ENCODE measurements at regions not wholly inside any gene's neighbourhood (a gene's known extent, or its start where the extent isn't known, plus 50 kb on each side); places are given as distances from the start of the nearest gene placed in this dataset.
A peak's percentile ranks its signal among the peaks of the same experiment; 100 is the strongest.

GRCh38 chr3:124256599-124256998, 264.7 kb upstream of the ROPN1 start:
- WGBS, result 86% methylated on average over 4 of the region's 4 CpGs
- no peaks in the 10 kb centered on the region for H3K9me3 ChIP-seq (ENCODE audit: control insufficient read depth in 4 of 4, low read length in 3 of 4)
- H3K9ac ChIP-seq (ENCODE audit: low read depth in 1 of 2, low read length in 2 of 2), result no peak overlapping the region
- no peak overlapping the region for H3K4me3 ChIP-seq (ENCODE audit: low read depth in 1 of 3, low read length in 3 of 3)
- DNase-seq (ENCODE audit: low spot score), result no peak
- no peaks in the 10 kb centered on the region for H3K36me3 ChIP-seq (ENCODE audit: control insufficient read depth in 4 of 4, insufficient read depth in 3 of 4, low read depth in 1 of 4, low read length in 3 of 4)
- TF ChIP-seq RAD21 (IDR thresholded peaks at IDR 0.05) (no peak), SP1 (IDR thresholded peaks at IDR 0.05) (no peak), REST (IDR thresholded peaks at IDR 0.05) (no peak), ZBTB33 (IDR thresholded peaks at IDR 0.05) (no peak), YY1 (IDR thresholded peaks at IDR 0.05) (no peak), GABPA (IDR thresholded peaks at IDR 0.05 in 1 of 2, conservative IDR thresholded peaks at IDR 0.05 in 1 of 2) (no peak), FOXA2 (IDR thresholded peaks at IDR 0.05) (no peak), ATF3 (IDR thresholded peaks at IDR 0.05) (no peak), HNF4G (IDR thresholded peaks at IDR 0.05) (no peak), MAX (IDR thresholded peaks at IDR 0.05) (no peak), JUND (IDR thresholded peaks at IDR 0.05) (no peak), RXRA (IDR thresholded peaks at IDR 0.05) (no peak), EGR1 (IDR thresholded peaks at IDR 0.05; ENCODE audit: low read depth in 2 of 2) (no peak), TAF1 (conservative IDR thresholded peaks at IDR 0.05) (no peak)
- no peaks in the 10 kb centered on the region for H3K27me3 ChIP-seq (ENCODE audit: control insufficient read depth in 4 of 4, insufficient read depth in 4 of 4, low read length in 3 of 4)
- H3K27ac ChIP-seq (ENCODE audit: low read depth in 1 of 2, low read length in 2 of 2), result no peak overlapping the region
- H3K4me1 ChIP-seq (ENCODE audit: control insufficient read depth in 4 of 4, insufficient read depth in 4 of 4, low read length in 3 of 4), result no peaks in the 10 kb centered on the region

- no peaks in the 10 kb centered on the region for H3K9me3 ChIP-seq (ENCODE audit: control insufficient read depth in 4 of 4, low read length in 3 of 4)
- no peak overlapping the region for H3K4me3 ChIP-seq (ENCODE audit: low read depth in 1 of 3, low read length in 3 of 3)
- peak overlapping the region in 1 of 2 donors; percentile 32 for H3K27ac ChIP-seq (ENCODE audit: low read depth in 1 of 2, low read length in 2 of 2)
- DNase-seq (ENCODE audit: low spot score), result no peak
- no peak overlapping the region for H3K9ac ChIP-seq (ENCODE audit: low read depth in 1 of 2, low read length in 2 of 2)
- H3K36me3 ChIP-seq (ENCODE audit: control insufficient read depth in 4 of 4, insufficient read depth in 3 of 4, low read depth in 1 of 4, low read length in 3 of 4), result no peaks in the 10 kb centered on the region
- no peaks in the 10 kb centered on the region for H3K27me3 ChIP-seq (ENCODE audit: control insufficient read depth in 4 of 4, insufficient read depth in 4 of 4, low read length in 3 of 4)
- H3K4me1 ChIP-seq (ENCODE audit: control insufficient read depth in 4 of 4, insufficient read depth in 4 of 4, low read length in 3 of 4), result no peaks in the 10 kb centered on the region
- 0% methylated on average over 1 of the region's 1 CpG for whole genome bisulfite sequencing
- TF ChIP-seq CTCF (IDR thresholded peaks at IDR 0.05; ENCODE audit: low read depth, low read length, missing input control) (no peak), YY1 (IDR thresholded peaks at IDR 0.05) (no peak), FOXA1 (IDR thresholded peaks at IDR 0.05) (no peak), REST (IDR thresholded peaks at IDR 0.05) (no peak), SP1 (IDR thresholded peaks at IDR 0.05) (no peak), HNF4A (conservative IDR thresholded peaks at IDR 0.05) (no peak), HNF4G (IDR thresholded peaks at IDR 0.05) (no peak), MAX (IDR thresholded peaks at IDR 0.05) (no peak), GABPA (IDR thresholded peaks at IDR 0.05 in 1 of 2, conservative IDR thresholded peaks at IDR 0.05 in 1 of 2) (no peak), RAD21 (IDR thresholded peaks at IDR 0.05) (no peak), ATF3 (IDR thresholded peaks at IDR 0.05) (no peak), EGR1 (IDR thresholded peaks at IDR 0.05; ENCODE audit: low read depth in 2 of 2) (no peak), JUND (IDR thresholded peaks at IDR 0.05) (no peak), FOXA2 (IDR thresholded peaks at IDR 0.05) (no peak)
Measured at GRCh38 chr3:124257336-124257864, 265.5 kb upstream of the ROPN1 start.

Data from liver (tissue), 8 donors.